Parathyroid adenoma (tissue), 2 donors: ENCODE measurements at regions not wholly inside any gene's neighbourhood (a gene's known extent, or its start where the extent isn't known, plus 50 kb on each side); places are given as distances from the start of the nearest gene placed in this dataset.
"Not testable (repeated sequence)": the region's sequence is repeated elsewhere in the genome, so short reads cannot be mapped to it uniquely, and the experiment has no call there.

Experiments used
- H2AFZ ChIP-seq: fragments of 300-600 bp; sonication (generic); one replicate; pipeline ENCODE4 v1.7.0; 2017; ENCODE audit warnings: antibody characterized with exemption, mild to moderate bottlenecking
- H3K27ac ChIP-seq: fragments of 300-600 bp; sonication (generic); one replicate; pipeline ENCODE4 v1.7.0; 2017
- H3K27me3 ChIP-seq: fragments of 300-600 bp; sonication (generic); one replicate; pipeline ENCODE4 v1.7.0; 2017; ENCODE audit warnings: low read length; ENCODE audit not compliant: control insufficient read depth, insufficient read depth
- H3K36me3 ChIP-seq: fragments of 300-600 bp; sonication (generic); one replicate; pipeline ENCODE4 v1.7.0; 2017; ENCODE audit warnings: low read length; ENCODE audit not compliant: control insufficient read depth, insufficient read depth
- H3K4me1 ChIP-seq: fragments of 300-600 bp; sonication (generic); one replicate; pipeline ENCODE4 v1.7.0; 2017; ENCODE audit warnings: control low read depth
- H3K4me2 ChIP-seq: fragments of 300-600 bp; sonication (generic); one replicate; pipeline ENCODE4 v1.7.0; 2017; ENCODE audit warnings: low read length
- H3K4me3 ChIP-seq: fragments of 300-600 bp; sonication (generic); one replicate; pipeline ENCODE4 v1.7.0; 2017; ENCODE audit warnings: low read depth, low read length
- H3K79me2 ChIP-seq: fragments of 300-600 bp; sonication (generic); one replicate; pipeline ENCODE4 v1.7.0; 2017; ENCODE audit warnings: control low read depth
- H3K9ac ChIP-seq: fragments of 300-600 bp; sonication (generic); one replicate; pipeline ENCODE4 v1.7.0; 2017; ENCODE audit warnings: mild to moderate bottlenecking
- H3K9me3 ChIP-seq: fragments of 300-600 bp; sonication (generic); one replicate; pipeline ENCODE4 v1.7.0; 2017; ENCODE audit warnings: low read length; ENCODE audit not compliant: control insufficient read depth
- CTCF ChIP-seq: fragments of 300-600 bp; sonication (generic); IDR thresholded peaks from one replicate; pipeline ENCODE4 v1.7.0; 2017; ENCODE audit warnings: antibody characterized with exemption, mild to moderate bottlenecking
- donor health status: primary hyperparathyroidism.

DNA sequence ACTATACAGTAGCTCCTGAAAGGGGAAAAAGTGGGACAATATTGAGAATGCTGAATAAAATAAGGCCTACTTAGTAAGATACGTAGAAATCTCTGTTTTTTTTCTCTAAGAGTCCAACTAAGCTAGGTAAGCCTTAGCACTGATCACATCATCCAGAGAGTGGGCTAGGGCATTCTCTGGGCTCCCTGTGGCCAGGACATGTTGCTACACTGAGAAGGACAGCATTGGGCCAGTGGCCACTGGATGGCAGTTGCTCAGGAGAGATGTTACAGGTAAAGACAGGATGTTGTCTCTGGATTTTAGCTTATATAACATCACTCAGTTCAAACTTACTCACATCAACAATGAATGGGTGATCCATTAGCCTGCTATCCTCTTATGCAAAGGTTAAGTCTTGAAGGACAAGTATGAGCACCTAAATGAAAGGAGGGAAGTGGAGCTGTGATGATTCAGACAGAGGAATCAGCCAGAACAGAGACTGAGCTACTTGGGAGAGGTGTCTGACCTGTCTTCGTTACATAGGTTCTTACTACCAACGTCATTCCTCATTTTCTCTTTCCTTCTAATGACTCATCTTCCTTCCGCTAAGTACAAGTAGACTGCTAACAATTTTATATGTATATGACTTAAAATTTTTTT is 226.6 kb upstream of the ADCY2 start:
- H3K27ac ChIP-seq: no peak overlapping the region
- H2AFZ ChIP-seq: no peak overlapping the region
- no peak overlapping the region for H3K9ac ChIP-seq
- H3K4me3 ChIP-seq: no peak overlapping the region
- H3K79me2 ChIP-seq: no peaks in the 10 kb centered on the region
- H3K4me1 ChIP-seq: no peaks in the 10 kb centered on the region
- H3K4me2 ChIP-seq: no peak overlapping the region
- H3K27me3 ChIP-seq: no peaks in the 10 kb centered on the region
- H3K36me3 ChIP-seq: no peaks in the 10 kb centered on the region
- no peak for TF ChIP-seq CTCF
- no peaks in the 10 kb centered on the region for H3K9me3 ChIP-seq

DNA sequence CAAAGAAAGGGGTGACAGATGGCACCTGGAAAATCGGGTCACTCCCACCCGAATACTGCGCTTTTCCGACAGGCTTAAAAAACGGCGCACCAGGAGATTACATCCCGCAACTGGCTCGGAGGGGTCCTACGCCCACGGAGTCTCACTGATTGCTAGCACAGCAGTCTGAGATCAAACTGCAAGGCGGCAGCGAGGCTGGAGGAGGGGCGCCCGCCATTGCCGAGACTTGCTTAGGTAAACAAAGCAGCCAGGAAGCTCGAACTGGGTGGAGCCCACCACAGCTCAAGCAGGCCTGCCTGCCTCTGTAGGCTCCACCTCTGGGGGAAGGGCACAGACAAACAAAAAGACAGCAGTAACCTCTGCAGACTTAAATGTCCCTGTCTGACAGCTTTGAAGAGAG is 225.2 kb upstream of the ADCY2 start:
- H3K4me3 ChIP-seq, H2AFZ ChIP-seq, H3K27me3 ChIP-seq, H3K4me1 ChIP-seq, H3K27ac ChIP-seq, H3K79me2 ChIP-seq, H3K9ac ChIP-seq, H3K9me3 ChIP-seq, H3K4me2 ChIP-seq, H3K36me3 ChIP-seq: not testable (repeated sequence)

- no peak for TF ChIP-seq CTCF
- no peaks in the 10 kb centered on the region for H3K36me3 ChIP-seq
- no peak overlapping the region for H2AFZ ChIP-seq
- H3K9me3 ChIP-seq: no peaks in the 10 kb centered on the region
- H3K4me3 ChIP-seq: no peak overlapping the region
- H3K4me1 ChIP-seq: no peaks in the 10 kb centered on the region
- no peak overlapping the region for H3K27ac ChIP-seq
- no peak overlapping the region for H3K9ac ChIP-seq
- no peaks in the 10 kb centered on the region for H3K27me3 ChIP-seq
- no peaks in the 10 kb centered on the region for H3K79me2 ChIP-seq
- H3K4me2 ChIP-seq: no peak overlapping the region
Observed at GRCh38 chr5:7179364-7179763, 216.6 kb upstream of the ADCY2 start.

- Histone ChIP-seq H3K4me2 (no peak overlapping the region), H3K36me3 (no peaks in the 10 kb centered on the region), H3K9me3 (no peaks in the 10 kb centered on the region), H3K9ac (no peak overlapping the region), H2AFZ (no peak overlapping the region), H3K4me1 (no peaks in the 10 kb centered on the region), H3K27me3 (no peaks in the 10 kb centered on the region), H3K79me2 (no peaks in the 10 kb centered on the region), H3K4me3 (no peak overlapping the region), H3K27ac (no peak overlapping the region)
- TF ChIP-seq CTCF: no peak
Observed at GRCh38 chr5:7181841-7182240, 214.1 kb upstream of the ADCY2 start.

DNA sequence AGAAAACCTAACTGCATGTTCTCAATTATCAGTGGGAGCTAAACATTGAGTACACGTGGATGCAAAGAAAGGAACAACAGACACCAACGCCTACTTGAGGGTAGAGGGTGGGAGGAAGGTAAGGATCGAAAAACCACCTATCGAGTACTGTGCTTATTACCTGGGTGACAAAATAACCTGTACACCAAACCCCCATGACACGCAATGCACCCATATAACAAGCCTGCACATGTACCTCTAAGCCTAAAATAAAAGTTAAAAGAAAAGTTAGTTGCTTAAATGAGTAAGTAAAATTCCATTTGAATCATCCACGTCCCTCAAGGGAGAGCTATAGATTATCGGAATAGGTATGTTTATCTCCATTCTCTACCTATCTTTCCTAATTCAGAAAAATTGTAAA is 210.2 kb upstream of the ADCY2 start:
- no peaks in the 10 kb centered on the region for H3K27me3 ChIP-seq
- no peaks in the 10 kb centered on the region for H3K79me2 ChIP-seq
- no peaks in the 10 kb centered on the region for H3K9me3 ChIP-seq
- no peak overlapping the region for H2AFZ ChIP-seq
- H3K9ac ChIP-seq: no peak overlapping the region
- no peaks in the 10 kb centered on the region for H3K36me3 ChIP-seq
- no peak overlapping the region for H3K4me2 ChIP-seq
- no peak overlapping the region for H3K27ac ChIP-seq
- H3K4me3 ChIP-seq: no peak overlapping the region
- no peaks in the 10 kb centered on the region for H3K4me1 ChIP-seq
- no peak for TF ChIP-seq CTCF
